HG03558 (cell line): ENCODE measurements at regions not wholly inside any gene's neighbourhood (a gene's known extent, or its start where the extent isn't known, plus 50 kb on each side); places are given as distances from the start of the nearest gene placed in this dataset.
"Not testable (repeated sequence)": the region's sequence is repeated elsewhere in the genome, so short reads cannot be mapped to it uniquely, and the experiment has no call there.

ENCODE experiments used
- ATAC-seq: cut with Tn5 transposase; IDR thresholded peaks from one replicate; pipeline ENCODE4 v1.9.1; 2021; ENCODE audit warnings: moderate number of reproducible peaks; ENCODE audit not compliant: unreplicated experiment; ENCODE audit errors: extremely low read depth

- ATAC-seq = no peak
Measured at GRCh38 chr2:192932376-192932775, 737.6 kb upstream of the TMEFF2 start.

- not testable (repeated sequence) for ATAC-seq
Measured at GRCh38 chr2:192921631-192922030, 726.9 kb upstream of the TMEFF2 start.

GRCh38 chr2:192901446-192901845, 706.7 kb upstream of the TMEFF2 start:
- ATAC-seq = no peak

GRCh38 chr2:192899466-192899865, 704.7 kb upstream of the TMEFF2 start:
- ATAC-seq = no peak

GRCh38 chr2:192893976-192894375, 699.2 kb upstream of the TMEFF2 start:
- not testable (repeated sequence) for ATAC-seq

GRCh38 chr2:192888109-192888508, 693.4 kb upstream of the TMEFF2 start:
- ATAC-seq = no peak

GRCh38 chr2:192887337-192887736, 692.6 kb upstream of the TMEFF2 start:
- ATAC-seq = no peak

GRCh38 chr2:192886636-192887035, 691.9 kb upstream of the TMEFF2 start:
- no peak for ATAC-seq

- no peak for ATAC-seq
Measured at GRCh38 chr2:192885569-192886160, 690.9 kb upstream of the TMEFF2 start.

- ATAC-seq = no peak
Measured at GRCh38 chr2:192877159-192877558, 682.4 kb upstream of the TMEFF2 start.

- ATAC-seq = no peak
Measured at GRCh38 chr2:192876698-192877097, 682.0 kb upstream of the TMEFF2 start.

GRCh38 chr2:192854706-192855105, 660.0 kb upstream of the TMEFF2 start:
- no peak for ATAC-seq

GRCh38 chr2:192854031-192854430, 659.3 kb upstream of the TMEFF2 start:
- ATAC-seq = no peak

GRCh38 chr2:192828947-192829346, 634.2 kb upstream of the TMEFF2 start:
- no peak for ATAC-seq

GRCh38 chr2:192828175-192828574, 633.4 kb upstream of the TMEFF2 start:
- ATAC-seq = no peak

GRCh38 chr2:192827735-192828134, 633.0 kb upstream of the TMEFF2 start:
- ATAC-seq = no peak

- ATAC-seq = no peak
Measured at GRCh38 chr2:192814376-192814775, 619.6 kb upstream of the TMEFF2 start.

GRCh38 chr2:192813341-192813740, 618.6 kb upstream of the TMEFF2 start:
- ATAC-seq = no peak

GRCh38 chr2:192809173-192809572, 614.4 kb upstream of the TMEFF2 start:
- no peak for ATAC-seq

GRCh38 chr2:192783643-192784042, 588.9 kb upstream of the TMEFF2 start:
- no peak for ATAC-seq

- no peak for ATAC-seq
Measured at GRCh38 chr2:192775459-192776262, 580.9 kb upstream of the TMEFF2 start.

- ATAC-seq = no peak
Measured at GRCh38 chr2:192775011-192775410, 580.3 kb upstream of the TMEFF2 start.
